ENCODE measurements at regions not wholly inside any gene's neighbourhood (a gene's known extent, or its start where the extent isn't known, plus 50 kb on each side); places are given as distances from the start of the nearest gene placed in this dataset.
A peak's percentile ranks its signal among the peaks of the same experiment; 100 is the strongest.
"Not testable (repeated sequence)": the region's sequence is repeated elsewhere in the genome, so short reads cannot be mapped to it uniquely, and the experiment has no call there.

GRCh38 chr11:97610000-97610399 lies 1220.2 kb downstream of the JRKL start:
- no peak for DNase-seq

- no peak for DNase-seq
Measured at GRCh38 chr11:97610854-97611253, 1221.0 kb downstream of the JRKL start.

- DNase-seq = no peak
Measured at GRCh38 chr11:97611345-97611744, 1221.5 kb downstream of the JRKL start.

- no peak for DNase-seq
Measured at GRCh38 chr11:97614606-97615005, 1224.8 kb downstream of the JRKL start.

- no peak for DNase-seq
Measured at GRCh38 chr11:97615546-97615945, 1225.7 kb downstream of the JRKL start.

- DNase-seq = no peak
Measured at GRCh38 chr11:97617031-97617430, 1227.2 kb downstream of the JRKL start.

- DNase-seq = no peak
Measured at GRCh38 chr11:97620007-97620406, 1230.2 kb downstream of the JRKL start.

GRCh38 chr11:97621282-97621681 lies 1231.5 kb downstream of the JRKL start:
- no peak for DNase-seq

DNA sequence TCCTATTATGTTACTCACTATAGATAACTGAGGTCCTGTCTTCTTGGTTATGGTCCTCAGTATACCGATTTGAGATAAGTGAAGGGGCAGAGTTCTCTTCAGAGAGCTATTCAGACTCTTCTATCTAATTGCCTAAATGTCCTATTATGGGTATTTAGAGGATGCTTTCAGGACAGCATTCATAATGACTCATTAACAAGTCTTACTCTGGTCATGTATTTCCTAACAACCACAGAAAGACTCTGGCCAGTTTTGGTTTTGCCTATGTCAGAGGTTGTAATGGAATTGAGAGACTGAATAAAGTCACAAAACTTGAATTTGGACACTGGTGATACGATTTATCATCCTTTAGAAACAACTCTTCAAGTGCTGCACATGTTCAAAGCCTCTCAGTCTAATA lies 1233.0 kb downstream of the JRKL start:
- no peak for DNase-seq

DNA sequence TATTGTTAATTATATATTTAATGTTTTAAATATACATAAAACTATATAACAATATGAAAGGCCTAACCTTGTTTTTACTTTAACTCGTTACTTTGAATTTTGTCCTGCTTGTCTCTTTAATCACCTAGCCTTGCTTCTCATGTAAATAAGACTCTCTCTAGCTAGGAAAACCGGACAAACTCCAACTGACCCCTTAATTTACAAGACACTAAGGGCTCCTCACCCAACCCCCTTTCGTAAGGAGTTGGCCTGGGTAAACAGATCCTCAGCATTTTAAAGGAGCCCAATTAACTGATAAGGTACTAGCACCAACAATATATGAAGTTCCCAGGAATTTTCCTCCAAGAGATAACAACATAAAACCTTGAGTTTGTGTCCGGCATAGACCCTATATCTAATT lies 1246.9 kb downstream of the JRKL start:
- DNase-seq = not testable (repeated sequence)

- DNase-seq = no peak
Measured at GRCh38 chr11:97637701-97638100, 1247.9 kb downstream of the JRKL start.

DNA sequence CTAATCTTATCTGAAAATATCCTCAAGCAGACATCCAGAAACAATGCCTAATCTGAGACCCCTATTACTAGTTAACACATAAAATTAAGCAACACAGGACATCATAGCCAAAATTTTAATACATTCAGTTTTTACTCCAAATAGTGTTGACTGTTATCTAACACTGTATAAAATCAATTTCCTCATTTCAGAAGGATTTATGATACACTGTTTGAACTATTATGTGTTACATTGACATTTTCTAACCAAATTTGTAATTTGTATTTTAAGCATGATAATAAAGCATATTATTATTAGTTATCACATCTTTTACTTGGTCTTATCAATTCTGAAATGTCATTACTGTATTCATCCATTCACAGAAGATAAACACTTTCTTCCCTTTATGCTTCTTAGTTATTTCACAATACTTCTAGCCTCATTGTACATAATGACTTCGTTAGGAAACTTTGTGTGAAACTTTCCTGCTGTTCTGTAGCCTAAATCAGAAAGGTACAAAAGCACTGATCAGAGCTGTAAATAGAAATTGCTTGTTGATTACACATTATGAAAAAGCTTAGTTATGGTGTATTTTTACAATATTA lies 1248.9 kb downstream of the JRKL start:
- DNase-seq = no peak

- no peak for DNase-seq
Measured at GRCh38 chr11:97641988-97642387, 1252.2 kb downstream of the JRKL start.

DNA sequence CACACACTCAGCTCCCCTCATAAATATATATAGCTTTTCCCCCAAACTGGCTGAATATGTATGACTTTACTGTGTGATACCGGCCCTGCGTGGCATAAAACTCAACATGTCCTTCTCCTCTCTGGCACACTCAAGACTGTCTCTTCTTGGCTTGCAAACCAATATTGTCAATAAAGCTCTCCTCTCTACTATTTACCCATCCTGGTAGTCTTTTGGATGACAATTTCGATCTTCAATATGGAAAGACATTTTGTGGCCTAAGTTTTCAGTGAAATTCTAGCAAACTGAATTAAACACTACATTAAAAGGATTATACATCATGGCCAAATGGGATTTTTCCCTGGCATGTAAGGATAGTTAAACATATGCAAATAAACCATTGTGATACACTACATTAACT lies 1255.9 kb downstream of the JRKL start:
- DNase-seq = no peak

- DNase-seq = no peak
Measured at GRCh38 chr11:97656356-97656755, 1266.5 kb downstream of the JRKL start.

DNA sequence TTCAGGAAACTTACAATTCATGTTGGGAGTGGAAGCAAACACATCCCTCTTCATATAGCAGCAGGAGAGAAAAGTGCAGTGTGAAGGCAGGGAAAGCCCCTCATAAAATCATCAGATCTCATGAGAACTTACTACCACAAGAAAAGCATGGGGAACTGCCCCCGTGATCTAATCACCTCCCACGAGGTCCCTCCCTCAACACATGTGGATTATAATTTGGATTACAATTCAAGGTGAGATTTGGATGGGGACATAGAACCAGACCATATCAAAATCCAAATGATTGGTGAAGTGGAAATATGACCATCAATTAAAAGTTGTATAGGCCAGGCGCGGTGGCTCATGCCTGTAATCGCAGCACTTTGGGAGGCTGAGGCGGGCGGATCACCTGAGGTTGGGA lies 1268.0 kb downstream of the JRKL start:
- no peak for DNase-seq

DNA sequence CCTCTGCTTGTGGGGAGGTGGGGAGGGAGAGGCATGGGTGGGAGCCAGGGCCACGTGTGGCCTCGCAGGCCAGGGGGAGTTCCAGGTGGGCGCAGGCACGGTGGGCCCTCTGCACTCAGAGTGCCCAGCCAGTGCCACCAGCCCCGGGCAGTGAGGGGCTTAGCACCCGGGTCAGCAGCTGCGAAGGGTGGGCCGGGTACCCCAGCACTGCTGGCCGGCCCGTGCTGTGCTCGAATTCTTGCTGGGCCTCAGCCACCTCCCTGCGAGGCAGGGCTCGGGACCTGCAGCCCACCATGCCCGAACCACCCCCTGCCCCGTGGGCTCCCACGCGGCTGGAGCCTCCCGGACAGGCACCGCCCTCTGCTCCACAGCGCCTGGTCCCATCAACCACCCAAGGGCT lies 1277.2 kb downstream of the JRKL start:
- no peak for DNase-seq

DNA sequence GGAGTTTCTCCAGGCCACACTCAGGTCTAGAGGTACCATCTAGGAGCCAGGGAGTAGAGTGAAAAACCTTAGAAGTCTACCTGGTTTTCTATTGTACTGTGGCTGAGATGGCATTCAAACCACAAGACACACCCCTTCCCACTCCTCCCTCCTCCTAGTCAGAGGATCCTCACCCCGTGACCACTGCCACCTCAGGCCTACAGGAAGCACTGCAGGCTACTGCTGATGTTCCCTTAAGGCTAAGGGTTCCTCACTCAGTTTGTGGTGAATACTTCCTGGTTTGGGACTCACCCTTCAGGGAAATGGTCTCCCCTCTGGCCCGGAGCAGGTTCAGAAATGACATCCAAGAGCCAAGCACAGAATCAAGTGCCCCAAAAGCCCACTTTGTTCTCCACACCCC lies 1293.9 kb downstream of the JRKL start:
- DNase-seq = peak in 1 of 5 experiments; percentile 2

DNA sequence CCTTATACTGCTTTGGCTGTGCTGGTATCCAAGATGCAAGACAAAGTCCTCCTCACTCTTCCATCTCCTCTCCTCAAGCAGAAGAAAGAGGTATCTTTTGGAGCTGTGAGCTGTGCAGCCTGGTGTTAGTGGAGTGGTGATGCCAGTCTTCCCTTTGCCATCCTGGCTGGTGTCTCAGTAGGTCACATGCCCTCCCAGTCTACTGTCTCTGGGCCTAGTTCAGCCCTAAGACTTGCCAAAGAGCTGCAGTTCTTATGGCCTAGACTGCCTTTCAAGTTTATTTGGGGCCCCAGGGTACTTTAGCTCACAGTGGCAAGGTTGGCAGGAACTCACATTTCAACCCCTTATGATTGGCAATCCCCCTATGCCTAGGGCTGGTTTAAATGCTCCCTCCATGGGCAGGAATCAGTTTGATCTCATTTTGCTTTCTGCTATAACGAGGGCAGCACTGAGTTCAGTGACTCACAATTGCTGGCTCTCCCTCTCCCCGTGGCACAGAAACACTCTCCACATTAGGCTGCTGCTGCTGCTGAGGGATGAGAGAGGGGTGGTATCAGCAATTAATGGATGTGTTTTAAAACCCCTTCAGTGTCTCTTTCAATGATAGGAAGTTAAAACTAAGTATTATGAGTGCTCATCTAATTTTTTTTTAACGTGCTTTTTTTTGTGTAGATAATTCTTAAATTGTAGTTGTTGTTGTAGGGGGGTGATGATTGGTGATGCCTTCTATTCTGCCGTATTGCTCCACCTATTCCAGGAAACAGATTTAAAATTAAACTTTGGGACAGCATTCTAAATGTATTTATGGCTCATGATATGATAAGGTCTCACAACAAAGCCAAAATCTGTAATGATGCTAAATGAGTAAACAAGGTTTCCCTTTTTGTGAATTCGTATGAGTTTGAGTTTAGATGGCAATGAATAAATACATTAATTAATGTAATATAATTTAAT lies 1295.0 kb downstream of the JRKL start:
- DNase-seq = no peak

DNA sequence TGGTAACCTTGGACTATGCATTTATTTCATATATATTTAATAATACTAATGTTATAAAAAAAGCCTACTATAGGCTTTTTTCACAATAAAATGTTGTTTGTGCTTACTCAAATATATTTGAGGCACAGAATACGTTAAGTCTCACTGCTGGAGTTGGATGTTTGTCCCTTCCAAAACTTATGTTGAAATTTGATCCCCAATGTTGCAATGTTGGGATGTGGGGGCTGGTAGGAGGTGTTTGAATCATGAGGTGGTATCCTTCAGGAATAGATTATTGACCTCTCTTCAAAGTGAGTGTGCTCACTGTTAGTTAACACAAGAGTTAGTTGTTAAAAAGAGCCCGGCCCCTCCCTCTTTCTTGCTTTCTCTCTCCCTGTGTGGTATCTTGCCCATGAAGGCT lies 1295.9 kb downstream of the JRKL start:
- no peak for DNase-seq

- DNase-seq = no peak
Measured at GRCh38 chr11:97687111-97687510, 1297.3 kb downstream of the JRKL start.

DNA sequence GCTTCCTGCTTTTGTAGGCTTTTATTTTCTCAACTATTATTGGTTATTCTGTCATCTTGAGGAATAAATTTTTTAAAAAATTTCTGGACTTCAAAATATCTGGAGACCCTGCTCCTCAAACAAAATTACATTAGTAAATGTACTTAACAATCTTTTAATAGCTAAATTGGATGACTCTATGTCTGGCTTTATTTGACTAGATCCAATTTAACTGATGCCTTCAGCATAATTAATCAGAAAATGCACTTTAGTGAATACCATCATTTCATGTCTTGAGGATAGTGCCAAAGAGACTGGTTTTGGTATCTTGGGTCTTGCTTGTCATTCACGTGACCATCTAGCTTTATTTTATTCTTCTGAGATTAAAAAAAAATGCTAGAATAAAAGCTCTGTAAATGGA lies 1301.2 kb downstream of the JRKL start:
- no peak for DNase-seq

DNA sequence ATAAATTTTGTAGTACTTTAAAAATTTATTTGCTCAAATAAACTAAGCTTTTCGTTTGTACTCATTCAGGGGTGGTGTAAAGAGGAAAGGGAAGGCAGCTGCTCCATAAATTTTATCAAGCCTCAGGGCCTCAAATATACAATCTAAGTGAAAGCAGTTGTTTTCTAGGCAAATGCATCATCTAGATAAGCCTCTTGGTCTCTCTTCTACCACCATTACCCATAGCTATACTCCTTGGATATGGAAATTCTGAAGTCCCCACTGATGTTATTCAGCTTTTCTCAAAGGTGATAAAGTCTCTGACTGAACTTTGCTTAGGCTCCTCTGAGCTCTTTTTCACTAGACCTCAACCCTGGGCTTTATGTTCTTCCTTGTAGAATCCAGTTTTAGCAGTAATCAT lies 1313.1 kb downstream of the JRKL start:
- no peak for DNase-seq

DNA sequence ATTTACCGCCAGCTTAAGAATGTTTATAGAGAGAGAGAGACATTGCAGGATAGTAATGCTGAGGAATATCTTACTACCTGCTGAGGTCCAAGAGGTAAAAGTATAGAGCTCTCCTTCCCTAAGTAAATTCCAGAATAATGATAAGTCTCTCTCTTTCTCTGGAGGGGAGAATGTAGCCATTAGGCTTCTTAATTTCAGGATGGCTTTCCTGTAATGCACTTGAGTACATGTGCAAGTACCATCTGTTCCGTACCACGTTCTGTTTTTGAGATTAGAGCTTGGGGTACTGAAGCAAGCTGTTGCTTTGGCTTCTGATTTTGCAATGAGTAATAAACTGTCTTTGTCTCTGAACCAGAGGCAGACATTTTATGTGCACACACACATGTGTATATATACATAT lies 1314.0 kb downstream of the JRKL start:
- DNase-seq = no peak

Data from T-helper 2 cell (primary cell).